ENCODE measurements at regions not wholly inside any gene's neighbourhood (a gene's known extent, or its start where the extent isn't known, plus 50 kb on each side); places are given as distances from the start of the nearest gene placed in this dataset.

DNA sequence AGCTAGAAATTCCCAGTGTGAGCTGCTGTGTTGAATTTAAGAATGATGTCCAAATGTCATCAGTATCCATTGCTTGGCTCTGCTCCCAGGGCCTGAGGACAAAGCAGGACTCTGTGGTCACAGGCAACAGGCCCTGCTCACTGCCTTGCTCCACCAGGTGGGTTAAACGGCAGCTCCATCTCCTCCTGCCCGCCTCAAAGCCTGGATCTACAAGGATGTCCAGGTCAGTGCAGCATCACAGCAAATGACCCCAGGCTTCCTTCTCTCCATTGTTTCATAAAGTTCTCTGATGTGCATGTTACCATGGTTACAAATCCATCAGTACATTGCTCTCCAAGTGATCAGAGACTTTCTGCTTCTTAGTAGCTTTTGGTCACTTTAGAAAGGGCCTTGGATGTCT lies 322.0 kb upstream of the ZNF32 start:
- TF ChIP-seq POLR2A (IDR thresholded peaks at IDR 0.05; ENCODE audit: borderline replicate concordance, extremely low read depth, insufficient read depth, insufficient read length), result no peak
- TF ChIP-seq EZH2 (IDR thresholded peaks at IDR 0.05), result no peak
- no peak for TF ChIP-seq JUND (IDR thresholded peaks at IDR 0.05)
- TF ChIP-seq, protein P1, sequence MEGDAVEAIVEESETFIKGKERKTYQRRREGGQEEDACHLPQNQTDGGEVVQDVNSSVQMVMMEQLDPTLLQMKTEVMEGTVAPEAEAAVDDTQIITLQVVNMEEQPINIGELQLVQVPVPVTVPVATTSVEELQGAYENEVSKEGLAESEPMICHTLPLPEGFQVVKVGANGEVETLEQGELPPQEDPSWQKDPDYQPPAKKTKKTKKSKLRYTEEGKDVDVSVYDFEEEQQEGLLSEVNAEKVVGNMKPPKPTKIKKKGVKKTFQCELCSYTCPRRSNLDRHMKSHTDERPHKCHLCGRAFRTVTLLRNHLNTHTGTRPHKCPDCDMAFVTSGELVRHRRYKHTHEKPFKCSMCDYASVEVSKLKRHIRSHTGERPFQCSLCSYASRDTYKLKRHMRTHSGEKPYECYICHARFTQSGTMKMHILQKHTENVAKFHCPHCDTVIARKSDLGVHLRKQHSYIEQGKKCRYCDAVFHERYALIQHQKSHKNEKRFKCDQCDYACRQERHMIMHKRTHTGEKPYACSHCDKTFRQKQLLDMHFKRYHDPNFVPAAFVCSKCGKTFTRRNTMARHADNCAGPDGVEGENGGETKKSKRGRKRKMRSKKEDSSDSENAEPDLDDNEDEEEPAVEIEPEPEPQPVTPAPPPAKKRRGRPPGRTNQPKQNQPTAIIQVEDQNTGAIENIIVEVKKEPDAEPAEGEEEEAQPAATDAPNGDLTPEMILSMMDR (IDR thresholded peaks at IDR 0.05 in 2 of 3, conservative IDR thresholded peaks at IDR 0.05 in 1 of 3; ENCODE audit: borderline replicate concordance in 1 of 3, insufficient read depth in 1 of 3, low read depth in 2 of 3, low read length in 2 of 3), result no peak
- TF ChIP-seq ZNF274 (IDR thresholded peaks at IDR 0.05; ENCODE audit: low read depth, low read length), result no peak
- no peak for TF ChIP-seq EGR1 (IDR thresholded peaks at IDR 0.05; ENCODE audit: low read depth)
- no peak for TF ChIP-seq SP1 (IDR thresholded peaks at IDR 0.05; ENCODE audit: low read depth)
- TF ChIP-seq POLR2AphosphoS5 (IDR thresholded peaks at IDR 0.05; ENCODE audit: low read depth, low read length), result no peak
- TF ChIP-seq RAD21 (IDR thresholded peaks at IDR 0.05; ENCODE audit: low read depth), result no peak
- TF ChIP-seq, protein P2, sequence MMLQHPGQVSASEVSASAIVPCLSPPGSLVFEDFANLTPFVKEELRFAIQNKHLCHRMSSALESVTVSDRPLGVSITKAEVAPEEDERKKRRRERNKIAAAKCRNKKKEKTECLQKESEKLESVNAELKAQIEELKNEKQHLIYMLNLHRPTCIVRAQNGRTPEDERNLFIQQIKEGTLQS (IDR thresholded peaks at IDR 0.05), result no peak
- TF ChIP-seq, protein P3, sequence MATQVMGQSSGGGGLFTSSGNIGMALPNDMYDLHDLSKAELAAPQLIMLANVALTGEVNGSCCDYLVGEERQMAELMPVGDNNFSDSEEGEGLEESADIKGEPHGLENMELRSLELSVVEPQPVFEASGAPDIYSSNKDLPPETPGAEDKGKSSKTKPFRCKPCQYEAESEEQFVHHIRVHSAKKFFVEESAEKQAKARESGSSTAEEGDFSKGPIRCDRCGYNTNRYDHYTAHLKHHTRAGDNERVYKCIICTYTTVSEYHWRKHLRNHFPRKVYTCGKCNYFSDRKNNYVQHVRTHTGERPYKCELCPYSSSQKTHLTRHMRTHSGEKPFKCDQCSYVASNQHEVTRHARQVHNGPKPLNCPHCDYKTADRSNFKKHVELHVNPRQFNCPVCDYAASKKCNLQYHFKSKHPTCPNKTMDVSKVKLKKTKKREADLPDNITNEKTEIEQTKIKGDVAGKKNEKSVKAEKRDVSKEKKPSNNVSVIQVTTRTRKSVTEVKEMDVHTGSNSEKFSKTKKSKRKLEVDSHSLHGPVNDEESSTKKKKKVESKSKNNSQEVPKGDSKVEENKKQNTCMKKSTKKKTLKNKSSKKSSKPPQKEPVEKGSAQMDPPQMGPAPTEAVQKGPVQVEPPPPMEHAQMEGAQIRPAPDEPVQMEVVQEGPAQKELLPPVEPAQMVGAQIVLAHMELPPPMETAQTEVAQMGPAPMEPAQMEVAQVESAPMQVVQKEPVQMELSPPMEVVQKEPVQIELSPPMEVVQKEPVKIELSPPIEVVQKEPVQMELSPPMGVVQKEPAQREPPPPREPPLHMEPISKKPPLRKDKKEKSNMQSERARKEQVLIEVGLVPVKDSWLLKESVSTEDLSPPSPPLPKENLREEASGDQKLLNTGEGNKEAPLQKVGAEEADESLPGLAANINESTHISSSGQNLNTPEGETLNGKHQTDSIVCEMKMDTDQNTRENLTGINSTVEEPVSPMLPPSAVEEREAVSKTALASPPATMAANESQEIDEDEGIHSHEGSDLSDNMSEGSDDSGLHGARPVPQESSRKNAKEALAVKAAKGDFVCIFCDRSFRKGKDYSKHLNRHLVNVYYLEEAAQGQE (IDR thresholded peaks at IDR 0.05; ENCODE audit: low read depth), result no peak

Measured in HCT116 (cell line).